ENCODE measurements at regions not wholly inside any gene's neighbourhood (a gene's known extent, or its start where the extent isn't known, plus 50 kb on each side); places are given as distances from the start of the nearest gene placed in this dataset.

DNA sequence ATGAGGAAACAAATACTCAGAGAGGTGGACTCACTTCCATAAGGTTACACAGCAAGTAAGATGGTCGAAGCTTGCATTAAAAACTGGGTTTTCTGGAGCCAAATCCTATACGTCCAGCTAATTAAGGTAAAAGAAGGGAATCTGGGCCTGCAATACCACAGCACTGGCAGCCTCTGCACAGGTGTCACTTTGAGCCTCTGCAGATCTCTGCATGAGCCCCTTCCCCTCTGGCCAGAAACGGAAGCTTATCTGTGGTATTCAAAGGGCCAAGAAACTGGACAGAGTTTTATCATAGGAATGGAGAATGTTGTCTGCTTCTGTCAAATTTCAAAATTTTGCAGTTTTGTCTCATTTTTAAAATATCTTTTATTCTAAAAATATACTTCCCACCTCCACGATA is 76.1 kb downstream of the OSR1 start:
- TF ChIP-seq CTCF (IDR thresholded peaks at IDR 0.05; ENCODE audit: low read depth, low read length, poor library complexity, severe bottlenecking) (no peak), EZH2phosphoT487 (IDR thresholded peaks at IDR 0.05; ENCODE audit: borderline replicate concordance, low read length) (no peak)

Data from DOHH2 (cell line).